ENCODE measurements at regions not wholly inside any gene's neighbourhood (a gene's known extent, or its start where the extent isn't known, plus 50 kb on each side); places are given as distances from the start of the nearest gene placed in this dataset.
A peak's percentile ranks its signal among the peaks of the same experiment; 100 is the strongest.

- TF ChIP-seq ZNF324 (tag by site-specific recombination; IDR thresholded peaks at IDR 0.05) (no peak), ZNF558 (tag by site-specific recombination; IDR thresholded peaks at IDR 0.05) (no peak), ZSCAN18 (tag by site-specific recombination; IDR thresholded peaks at IDR 0.05) (no peak), ZNF211 (tag by site-specific recombination; IDR thresholded peaks at IDR 0.05; ENCODE audit: low read depth) (no peak), ZBTB7A (tag by site-specific recombination; IDR thresholded peaks at IDR 0.05; ENCODE audit: low read depth) (no peak), GFI1B (tag by site-specific recombination; IDR thresholded peaks at IDR 0.05) (no peak), ZNF146 (tag by site-specific recombination; IDR thresholded peaks at IDR 0.05) (no peak), ZNF473 (tag by site-specific recombination; IDR thresholded peaks at IDR 0.05) (no peak), MEIS1 (CRISPR knock-in tag; IDR thresholded peaks at IDR 0.05; ENCODE audit: borderline replicate concordance) (no peak), ZNF544 (tag by site-specific recombination; IDR thresholded peaks at IDR 0.05) (no peak), ZFHX2 (tag by site-specific recombination; conservative IDR thresholded peaks at IDR 0.05) (no peak), ZNF639 (tag by site-specific recombination; IDR thresholded peaks at IDR 0.05) (no peak), ZBTB17 (tag by site-specific recombination; IDR thresholded peaks at IDR 0.05) (peak; percentile 54), FEZF1 (tag by site-specific recombination; IDR thresholded peaks at IDR 0.05) (no peak), ZNF48 (tag by site-specific recombination; IDR thresholded peaks at IDR 0.05) (no peak), ZNF169 (tag by site-specific recombination; IDR thresholded peaks at IDR 0.05) (no peak), ZNF433 (tag by site-specific recombination; IDR thresholded peaks at IDR 0.05; ENCODE audit: low read depth) (no peak), ZNF416 (tag by site-specific recombination; IDR thresholded peaks at IDR 0.05) (no peak), ZNF768 (tag by site-specific recombination; IDR thresholded peaks at IDR 0.05) (no peak), ZNF501 (tag by site-specific recombination; IDR thresholded peaks at IDR 0.05) (peak; percentile 84; the same call in 1 of the 2 replicates), BCL6B (tag by site-specific recombination; IDR thresholded peaks at IDR 0.05) (no peak), TRIM28 (IDR thresholded peaks at IDR 0.05; ENCODE audit: borderline replicate concordance, low read length) (no peak), ZNF155 (tag by site-specific recombination; IDR thresholded peaks at IDR 0.05) (no peak), ZSCAN4 (tag by site-specific recombination; IDR thresholded peaks at IDR 0.05) (no peak), ZNF521 (tag by site-specific recombination; IDR thresholded peaks at IDR 0.05) (no peak), IKZF3 (tag by site-specific recombination; IDR thresholded peaks at IDR 0.05) (no peak), KLF17 (tag by site-specific recombination; IDR thresholded peaks at IDR 0.05) (no peak), ZNF157 (tag by site-specific recombination; IDR thresholded peaks at IDR 0.05) (no peak), SCRT2 (tag by site-specific recombination; IDR thresholded peaks at IDR 0.05) (peak; percentile 34; the same call in 1 of the 2 replicates), ZFP3 (tag by site-specific recombination; IDR thresholded peaks at IDR 0.05; ENCODE audit: low read depth) (no peak), ZNF843 (tag by site-specific recombination; IDR thresholded peaks at IDR 0.05) (no peak), ZBTB10 (tag by site-specific recombination; IDR thresholded peaks at IDR 0.05) (no peak)
Observed at GRCh38 chr1:112849425-112850033, 106.5 kb downstream of the SLC16A1 start (continued).

Measured in HEK293 (cell line).